ENCODE measurements at regions not wholly inside any gene's neighbourhood (a gene's known extent, or its start where the extent isn't known, plus 50 kb on each side); places are given as distances from the start of the nearest gene placed in this dataset.

GRCh38 chr9:115262477-115262876 lies 144.5 kb upstream of the TNC start:
- no peak for DNase-seq

- no peak for DNase-seq
Observed at GRCh38 chr9:115262952-115263351, 145.0 kb upstream of the TNC start.

- no peak for DNase-seq
Observed at GRCh38 chr9:115263371-115264075, 145.6 kb upstream of the TNC start.

GRCh38 chr9:115264313-115264712 lies 146.4 kb upstream of the TNC start:
- DNase-seq = no peak

GRCh38 chr9:115267790-115268189 lies 149.8 kb upstream of the TNC start:
- no peak for DNase-seq

GRCh38 chr9:115275753-115276152 lies 157.8 kb upstream of the TNC start:
- DNase-seq = no peak

GRCh38 chr9:115276621-115277020 lies 158.7 kb upstream of the TNC start:
- no peak for DNase-seq

- no peak for DNase-seq
Observed at GRCh38 chr9:115277301-115277700, 159.3 kb upstream of the TNC start.

GRCh38 chr9:115278326-115279035 lies 160.5 kb upstream of the TNC start:
- no peak for DNase-seq

- no peak for DNase-seq
Observed at GRCh38 chr9:115283395-115283794, 165.4 kb upstream of the TNC start.

GRCh38 chr9:115285836-115286235 lies 167.9 kb upstream of the TNC start:
- no peak for DNase-seq

- DNase-seq = no peak
Observed at GRCh38 chr9:115286411-115286810, 168.5 kb upstream of the TNC start.

GRCh38 chr9:115289757-115290208 lies 171.8 kb upstream of the TNC start:
- DNase-seq = no peak

- DNase-seq = no peak
Observed at GRCh38 chr9:115291841-115292240, 173.9 kb upstream of the TNC start.

- no peak for DNase-seq
Observed at GRCh38 chr9:115292584-115293279, 174.8 kb upstream of the TNC start.

GRCh38 chr9:115295734-115296133 lies 177.8 kb upstream of the TNC start:
- no peak for DNase-seq

- DNase-seq = no peak
Observed at GRCh38 chr9:115296831-115297565, 179.0 kb upstream of the TNC start.

GRCh38 chr9:115300116-115300515 lies 182.2 kb upstream of the TNC start:
- DNase-seq = no peak

- no peak for DNase-seq
Observed at GRCh38 chr9:115300874-115301273, 182.9 kb upstream of the TNC start.

- no peak for DNase-seq
Observed at GRCh38 chr9:115301581-115301980, 183.6 kb upstream of the TNC start.

GRCh38 chr9:115305543-115305942 lies 187.6 kb upstream of the TNC start:
- no peak for DNase-seq

- no peak for DNase-seq
Observed at GRCh38 chr9:115306865-115307264, 188.9 kb upstream of the TNC start.

GRCh38 chr9:115313545-115313944 lies 195.6 kb upstream of the TNC start:
- DNase-seq = no peak
